HUES48 (cell line): ENCODE measurements at regions not wholly inside any gene's neighbourhood (a gene's known extent, or its start where the extent isn't known, plus 50 kb on each side); places are given as distances from the start of the nearest gene placed in this dataset.
A peak's percentile ranks its signal among the peaks of the same experiment; 100 is the strongest.
"Not testable (repeated sequence)": the region's sequence is repeated elsewhere in the genome, so short reads cannot be mapped to it uniquely, and the experiment has no call there.

Experiments used
- H3K27ac ChIP-seq: one replicate; pipeline ENCODE4 v1.7.0; 2013; ENCODE audit warnings: low read depth, low read length, inconsistent platforms
- H3K27me3 ChIP-seq: 2 replicates; pipeline ENCODE4 v1.6.1; 2013; ENCODE audit warnings: mild to moderate bottlenecking, low read length; ENCODE audit not compliant: control insufficient read depth, insufficient read depth
- H3K36me3 ChIP-seq: 2 replicates; pipeline ENCODE4 v1.6.1; 2013; ENCODE audit warnings: low read length; ENCODE audit not compliant: control insufficient read depth, insufficient read depth
- H3K4me1 ChIP-seq: 2 replicates; pipeline ENCODE4 v1.6.1; 2013; ENCODE audit warnings: mild to moderate bottlenecking, low read length; ENCODE audit not compliant: control insufficient read depth, insufficient read depth
- H3K4me3 ChIP-seq: 2 replicates; pipeline ENCODE4 v1.5.1; 2013; ENCODE audit warnings: mild to moderate bottlenecking, low read depth, low read length
- H3K9ac ChIP-seq: 2 replicates; pipeline ENCODE4 v1.6.1; 2013; ENCODE audit warnings: mild to moderate bottlenecking, low read depth, low read length, moderate library complexity
- H3K9me3 ChIP-seq: 2 replicates; pipeline ENCODE4 v1.6.1; 2013; ENCODE audit warnings: low read length; ENCODE audit not compliant: control insufficient read depth, insufficient read depth

GRCh38 chr18:21963336-21963735 is 206.1 kb upstream of the GATA6 start:
- Histone ChIP-seq H3K27me3 (no peaks in the 10 kb centered on the region), H3K27ac (no peak overlapping the region), H3K9ac (no peak overlapping the region)

GRCh38 chr18:21968338-21968737 is 201.1 kb upstream of the GATA6 start:
- H3K36me3 ChIP-seq, result no peaks in the 10 kb centered on the region
- no peaks in the 10 kb centered on the region for H3K9me3 ChIP-seq
- H3K4me1 ChIP-seq, result no peaks in the 10 kb centered on the region
- no peak overlapping the region for H3K9ac ChIP-seq
- H3K27ac ChIP-seq, result no peak overlapping the region
- H3K27me3 ChIP-seq, result no peaks in the 10 kb centered on the region
- no peak overlapping the region for H3K4me3 ChIP-seq

More at GRCh38 chr18:21963336-21963735, 206.1 kb upstream of the GATA6 start:
- Histone ChIP-seq H3K36me3 (no peaks in the 10 kb centered on the region), H3K4me3 (no peak overlapping the region), H3K9me3 (no peaks in the 10 kb centered on the region), H3K4me1 (no peaks in the 10 kb centered on the region)

- no peaks in the 10 kb centered on the region for H3K27me3 ChIP-seq
- no peak overlapping the region for H3K27ac ChIP-seq
- no peaks in the 10 kb centered on the region for H3K9me3 ChIP-seq
- no peak overlapping the region for H3K4me3 ChIP-seq
- no peaks in the 10 kb centered on the region for H3K4me1 ChIP-seq
- H3K9ac ChIP-seq, result no peak overlapping the region
- H3K36me3 ChIP-seq, result no peaks in the 10 kb centered on the region
These were observed 197.1 kb upstream of the GATA6 start for GRCh38 chr18:21972281-21972680.

- H3K36me3 ChIP-seq, H3K9me3 ChIP-seq, H3K27me3 ChIP-seq, H3K4me3 ChIP-seq, H3K9ac ChIP-seq, H3K27ac ChIP-seq: not testable (repeated sequence)
- H3K4me1 ChIP-seq, result peaks cover 12% of the 10 kb centered on the region
These were observed 193.4 kb upstream of the GATA6 start for GRCh38 chr18:21975954-21976353.

- Histone ChIP-seq H3K4me1 (peaks cover 12% of the 10 kb centered on the region), H3K9me3 (no peaks in the 10 kb centered on the region), H3K9ac (no peak overlapping the region), H3K36me3 (no peaks in the 10 kb centered on the region), H3K4me3 (no peak overlapping the region), H3K27me3 (no peaks in the 10 kb centered on the region), H3K27ac (no peak overlapping the region)
These were observed 190.7 kb upstream of the GATA6 start for GRCh38 chr18:21978546-21979170.

- Histone ChIP-seq H3K9me3 (no peaks in the 10 kb centered on the region), H3K4me1 (peaks cover 12% of the 10 kb centered on the region), H3K4me3 (no peak overlapping the region), H3K9ac (no peak overlapping the region), H3K27ac (no peak overlapping the region), H3K36me3 (no peaks in the 10 kb centered on the region), H3K27me3 (no peaks in the 10 kb centered on the region)
These were observed 190.2 kb upstream of the GATA6 start for GRCh38 chr18:21979171-21979560.

GRCh38 chr18:21979759-21980158 is 189.6 kb upstream of the GATA6 start:
- Histone ChIP-seq H3K4me1 (peaks cover 12% of the 10 kb centered on the region), H3K4me3 (no peak overlapping the region), H3K9me3 (no peaks in the 10 kb centered on the region), H3K36me3 (no peaks in the 10 kb centered on the region), H3K27ac (no peak overlapping the region), H3K27me3 (no peaks in the 10 kb centered on the region), H3K9ac (no peak overlapping the region)

- no peak overlapping the region for H3K4me3 ChIP-seq
- no peak overlapping the region for H3K9ac ChIP-seq
- H3K9me3 ChIP-seq, result no peaks in the 10 kb centered on the region
- peak overlapping the region; percentile 27 for H3K27ac ChIP-seq
- no peaks in the 10 kb centered on the region for H3K27me3 ChIP-seq
- no peaks in the 10 kb centered on the region for H3K36me3 ChIP-seq
- H3K4me1 ChIP-seq, result peaks cover 12% of the 10 kb centered on the region
These were observed 188.6 kb upstream of the GATA6 start for GRCh38 chr18:21980744-21981143.

GRCh38 chr18:21981489-21981888 is 187.9 kb upstream of the GATA6 start:
- H3K36me3 ChIP-seq, H3K4me3 ChIP-seq, H3K27me3 ChIP-seq, H3K9me3 ChIP-seq, H3K9ac ChIP-seq: not testable (repeated sequence)
- Histone ChIP-seq H3K4me1 (peaks cover 12% of the 10 kb centered on the region), H3K27ac (peak overlapping the region; percentile 27)

GRCh38 chr18:21991081-21991534 is 178.3 kb upstream of the GATA6 start:
- Histone ChIP-seq H3K9me3 (no peaks in the 10 kb centered on the region), H3K27me3 (peaks cover 4% of the 10 kb centered on the region; the same call in 1 of the 2 replicates), H3K36me3 (no peaks in the 10 kb centered on the region), H3K9ac (no peak overlapping the region; the same call in 1 of the 2 replicates), H3K27ac (peak overlapping the region; percentile 74), H3K4me3 (peak overlapping the region; percentile 4; the same call in 1 of the 2 replicates), H3K4me1 (peaks cover 21% of the 10 kb centered on the region)

- Histone ChIP-seq H3K9me3 (no peaks in the 10 kb centered on the region), H3K36me3 (no peaks in the 10 kb centered on the region), H3K9ac (peak overlapping the region; percentile 35; the same call in 1 of the 2 replicates), H3K4me1 (peaks cover 25% of the 10 kb centered on the region), H3K27me3 (peaks cover 4% of the 10 kb centered on the region; the same call in 1 of the 2 replicates), H3K4me3 (peak overlapping the region; percentile 23; the same call in 1 of the 2 replicates), H3K27ac (peak overlapping the region; percentile 74)
These were observed 177.5 kb upstream of the GATA6 start for GRCh38 chr18:21991886-21992285.
